RWPE2 (cell line): ENCODE measurements at regions not wholly inside any gene's neighbourhood (a gene's known extent, or its start where the extent isn't known, plus 50 kb on each side); places are given as distances from the start of the nearest gene placed in this dataset.

Experiments used
- ATAC-seq: fragments of 200-7000 bp; cut with Tn5 transposase; 3 replicates; pipeline ENCODE4 v1.9.1; 2021; ENCODE audit warnings: low read depth
- DNase-seq: peaks from one replicate; pipeline ENCODE4 v3.0.0-alpha.2; 2020; ENCODE audit warnings: low spot score
- H3K27ac ChIP-seq: fragments of 450-650 bp; 2 replicates; pipeline ENCODE4 v1.5.1; 2017; ENCODE audit warnings: mild to moderate bottlenecking; ENCODE audit not compliant: poor library complexity, severe bottlenecking
- H3K27me3 ChIP-seq: fragments of 250-450 bp; sonication (Bioruptor Pico); 2 replicates; pipeline ENCODE4 v1.5.1; 2021; ENCODE audit warnings: mild to moderate bottlenecking, moderate library complexity; ENCODE audit not compliant: insufficient read depth, poor library complexity, severe bottlenecking
- H3K36me3 ChIP-seq: fragments of 250-450 bp; sonication (Bioruptor Pico); 2 replicates; pipeline ENCODE4 v1.5.1; 2020; ENCODE audit warnings: low read depth, mild to moderate bottlenecking, moderate library complexity
- H3K4me1 ChIP-seq: fragments of 250-450 bp; sonication (Bioruptor Pico); 2 replicates; pipeline ENCODE4 v1.5.1; 2021; ENCODE audit warnings: mild to moderate bottlenecking, moderate library complexity; ENCODE audit not compliant: insufficient read depth, poor library complexity, severe bottlenecking
- H3K4me3 ChIP-seq: fragments of 250-450 bp; sonication (Bioruptor Pico); 2 replicates; pipeline ENCODE4 v1.5.1; 2021; ENCODE audit warnings: mild to moderate bottlenecking, moderate library complexity; ENCODE audit not compliant: severe bottlenecking
- H3K9me3 ChIP-seq: fragments of 250-450 bp; sonication (Bioruptor Pico); 2 replicates; pipeline ENCODE4 v1.5.1; 2021; ENCODE audit warnings: mild to moderate bottlenecking, moderate library complexity; ENCODE audit not compliant: severe bottlenecking
- TF ChIP-seq, protein P1 (sequence below): fragments of 450-650 bp; IDR thresholded peaks from one replicate; pipeline ENCODE4 v1.5.1; 2017; ENCODE audit warnings: mild to moderate bottlenecking, moderate library complexity; ENCODE audit not compliant: poor library complexity, severe bottlenecking

DNA sequence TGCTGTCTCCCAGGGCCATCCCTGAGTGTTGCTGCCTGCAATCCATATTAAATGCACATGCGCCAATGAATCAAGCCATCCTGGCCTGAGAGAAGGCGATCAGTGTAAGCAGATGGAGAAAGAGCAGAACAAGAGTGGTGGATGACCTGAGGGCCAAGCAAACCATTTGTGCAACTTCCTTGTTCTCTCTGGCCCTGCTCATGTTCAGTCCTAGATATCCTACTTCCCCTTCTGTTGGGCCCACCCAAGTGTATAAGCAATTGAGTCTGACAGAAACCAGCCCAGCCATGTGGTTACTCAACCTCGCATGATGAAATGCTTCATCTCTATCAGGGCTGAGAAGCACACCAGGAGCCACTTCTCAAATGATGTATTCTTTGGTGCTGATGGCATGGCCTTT, 383.1 kb upstream of the ID2 start:
- DNase-seq (no peak), ATAC-seq (no peak)
- Histone ChIP-seq H3K9me3 (no peaks in the 10 kb centered on the region), H3K27me3 (no peaks in the 10 kb centered on the region), H3K27ac (no peak overlapping the region), H3K36me3 (no peaks in the 10 kb centered on the region), H3K4me3 (no peak overlapping the region), H3K4me1 (no peaks in the 10 kb centered on the region)
- TF ChIP-seq, protein P1, sequence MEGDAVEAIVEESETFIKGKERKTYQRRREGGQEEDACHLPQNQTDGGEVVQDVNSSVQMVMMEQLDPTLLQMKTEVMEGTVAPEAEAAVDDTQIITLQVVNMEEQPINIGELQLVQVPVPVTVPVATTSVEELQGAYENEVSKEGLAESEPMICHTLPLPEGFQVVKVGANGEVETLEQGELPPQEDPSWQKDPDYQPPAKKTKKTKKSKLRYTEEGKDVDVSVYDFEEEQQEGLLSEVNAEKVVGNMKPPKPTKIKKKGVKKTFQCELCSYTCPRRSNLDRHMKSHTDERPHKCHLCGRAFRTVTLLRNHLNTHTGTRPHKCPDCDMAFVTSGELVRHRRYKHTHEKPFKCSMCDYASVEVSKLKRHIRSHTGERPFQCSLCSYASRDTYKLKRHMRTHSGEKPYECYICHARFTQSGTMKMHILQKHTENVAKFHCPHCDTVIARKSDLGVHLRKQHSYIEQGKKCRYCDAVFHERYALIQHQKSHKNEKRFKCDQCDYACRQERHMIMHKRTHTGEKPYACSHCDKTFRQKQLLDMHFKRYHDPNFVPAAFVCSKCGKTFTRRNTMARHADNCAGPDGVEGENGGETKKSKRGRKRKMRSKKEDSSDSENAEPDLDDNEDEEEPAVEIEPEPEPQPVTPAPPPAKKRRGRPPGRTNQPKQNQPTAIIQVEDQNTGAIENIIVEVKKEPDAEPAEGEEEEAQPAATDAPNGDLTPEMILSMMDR = no peak

DNA sequence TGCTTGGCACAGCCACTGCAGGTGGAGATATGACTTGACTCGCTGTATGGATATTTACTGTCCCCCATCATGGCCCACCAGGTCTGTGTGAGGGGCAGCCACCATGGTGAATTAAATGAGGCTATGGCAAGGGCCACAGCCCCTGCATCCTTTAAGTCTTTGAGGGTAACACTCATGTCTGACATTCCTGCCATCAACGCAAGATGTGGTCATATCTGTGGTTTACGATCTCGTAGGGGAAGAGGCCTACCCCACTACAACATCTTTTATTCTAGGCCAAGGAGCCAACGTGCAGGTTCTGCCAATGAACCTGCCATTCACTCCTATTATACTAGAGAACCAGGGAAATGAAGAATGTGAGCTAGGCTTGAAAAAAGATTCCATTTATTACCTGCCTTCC, 381.6 kb upstream of the ID2 start:
- Histone ChIP-seq H3K27ac (no peak overlapping the region), H3K4me3 (no peak overlapping the region), H3K4me1 (no peaks in the 10 kb centered on the region), H3K27me3 (no peaks in the 10 kb centered on the region), H3K36me3 (no peaks in the 10 kb centered on the region), H3K9me3 (no peaks in the 10 kb centered on the region)
- no peak for ATAC-seq
- no peak for DNase-seq
- TF ChIP-seq, protein P1 = no peak

DNA sequence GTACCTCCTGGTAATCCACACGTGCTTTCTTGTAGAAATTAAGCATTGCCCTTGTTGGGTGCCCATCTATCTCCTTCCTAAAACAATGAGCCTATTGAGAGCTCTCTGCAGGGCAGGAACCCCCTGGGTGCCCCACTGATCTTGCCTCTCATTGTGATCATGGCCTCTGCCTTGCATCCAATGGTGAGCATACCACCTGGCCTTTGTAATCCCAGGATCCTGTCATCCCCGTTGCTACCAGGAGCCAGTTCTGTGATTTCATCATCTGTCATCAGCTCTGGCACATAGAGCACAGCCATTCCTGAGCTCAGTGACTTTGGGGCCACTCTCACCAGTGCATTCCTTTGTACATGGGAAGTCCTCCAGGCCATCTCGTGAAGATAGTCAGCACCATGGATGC, 381.0 kb upstream of the ID2 start:
- Histone ChIP-seq H3K9me3 (no peaks in the 10 kb centered on the region), H3K4me1 (no peaks in the 10 kb centered on the region), H3K4me3 (no peak overlapping the region), H3K27me3 (no peaks in the 10 kb centered on the region), H3K36me3 (no peaks in the 10 kb centered on the region), H3K27ac (no peak overlapping the region)
- no peak for ATAC-seq
- no peak for DNase-seq
- TF ChIP-seq, protein P1 = no peak

DNA sequence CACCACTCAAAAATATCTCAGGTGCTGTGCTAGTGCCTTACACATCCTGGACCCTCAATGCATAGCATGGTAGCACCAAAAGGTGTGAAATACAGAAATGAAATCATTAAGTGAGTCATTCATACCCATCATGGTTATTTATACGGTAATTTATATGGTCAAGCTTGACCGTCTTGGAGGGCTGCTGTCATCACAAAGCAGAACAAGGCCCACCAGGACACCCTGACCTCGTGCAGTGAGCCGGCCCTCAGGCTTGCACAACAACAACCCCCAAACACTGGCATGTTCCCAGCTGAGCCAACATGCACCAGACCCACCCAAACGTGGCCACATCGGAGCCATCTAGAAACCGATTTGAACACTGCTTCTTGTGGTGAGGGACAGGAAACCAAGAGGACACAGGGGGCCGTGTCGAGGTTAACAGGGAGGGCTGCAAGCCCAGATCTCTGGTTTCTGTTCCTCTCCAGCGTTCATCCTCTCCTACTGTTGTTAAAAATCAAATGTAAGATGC, 378.5 kb upstream of the ID2 start:
- TF ChIP-seq, protein P1 = no peak
- no peak for ATAC-seq

DNA sequence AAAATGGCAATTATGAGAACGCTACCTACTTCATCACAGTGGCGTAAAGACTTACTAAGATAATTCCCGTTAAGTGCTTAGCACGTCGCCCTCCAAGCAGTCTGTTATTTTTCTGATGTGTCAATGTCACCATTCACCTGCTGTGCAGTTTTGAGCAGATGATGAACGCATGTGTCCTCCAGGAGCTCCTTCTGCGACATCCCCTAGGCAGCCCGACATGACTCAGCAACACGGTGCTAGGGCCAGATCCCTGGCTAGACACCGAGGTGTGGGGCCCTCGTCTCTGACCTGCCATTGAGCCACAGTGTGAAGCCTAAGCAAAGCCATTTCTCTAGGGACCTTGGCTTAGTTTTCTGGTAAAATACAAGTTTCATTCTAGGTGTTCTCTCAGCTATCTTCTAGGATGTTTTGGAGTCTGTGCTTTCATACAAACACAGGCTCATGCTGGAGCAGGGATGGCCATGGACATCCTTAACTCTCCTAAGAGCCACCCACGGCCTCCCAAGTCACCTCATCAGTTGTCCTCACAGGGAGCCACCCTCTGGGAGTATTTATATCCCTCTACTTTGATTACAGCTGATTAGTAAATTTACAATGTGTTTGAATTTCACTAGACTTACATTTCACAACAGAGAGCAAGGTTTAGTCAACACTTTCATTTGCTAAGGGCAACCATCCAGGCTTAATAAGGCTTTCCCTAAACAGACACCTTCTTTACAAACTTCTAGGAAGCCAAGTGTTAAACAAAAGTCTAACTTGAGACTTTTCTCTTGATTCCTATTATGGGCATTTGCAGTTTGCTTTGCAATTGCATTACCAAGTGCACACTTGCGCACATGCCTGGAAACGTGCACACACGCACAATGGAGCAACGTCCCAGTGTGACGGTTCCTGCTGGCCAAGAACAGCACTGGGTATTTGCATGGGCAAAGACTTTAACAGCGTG, 376.8 kb upstream of the ID2 start:
- no peak overlapping the region for H3K4me3 ChIP-seq
- H3K4me1 ChIP-seq = peaks cover 4% of the 10 kb centered on the region

More for the DNA sequence above, 378.5 kb upstream of the ID2 start:
- Histone ChIP-seq H3K4me3 (no peak overlapping the region), H3K4me1 (peaks cover 4% of the 10 kb centered on the region), H3K36me3 (no peaks in the 10 kb centered on the region), H3K27ac (no peak overlapping the region), H3K9me3 (no peaks in the 10 kb centered on the region), H3K27me3 (no peaks in the 10 kb centered on the region)
- no peak for DNase-seq

More for the DNA sequence above, 376.8 kb upstream of the ID2 start:
- DNase-seq (no peak), ATAC-seq (no peak)
- H3K27me3 ChIP-seq = no peaks in the 10 kb centered on the region
- no peaks in the 10 kb centered on the region for H3K36me3 ChIP-seq
- H3K9me3 ChIP-seq = no peaks in the 10 kb centered on the region
- H3K27ac ChIP-seq = no peak overlapping the region
- TF ChIP-seq, protein P1 = no peak
